Liver (tissue), 3 donors: ENCODE measurements at regions not wholly inside any gene's neighbourhood (a gene's known extent, or its start where the extent isn't known, plus 50 kb on each side); places are given as distances from the start of the nearest gene placed in this dataset.

Experiments
- EGR1 ChIP-seq, 2 donors: IDR thresholded peaks; 2 replicates each; pipeline ENCODE4 v1.6.1; 2016 to 2018; ENCODE audit warnings: antibody characterized with exemption in 2 of 2, low read depth in 2 of 2
- GABPA ChIP-seq, 2 donors: IDR thresholded peaks in 1 of 2; conservative IDR thresholded peaks in 1 of 2; 2 replicates each; pipeline ENCODE4 v1.6.1; 2016; ENCODE audit warnings: antibody characterized with exemption in 2 of 2, mild to moderate bottlenecking in 1 of 2, moderate library complexity in 1 of 2
- RAD21 ChIP-seq, 2 donors: IDR thresholded peaks; 2 replicates each; pipeline ENCODE4 v1.6.1; 2016; ENCODE audit warnings: antibody characterized with exemption in 2 of 2, mild to moderate bottlenecking in 2 of 2
- RXRA ChIP-seq, 2 donors: IDR thresholded peaks; 2 replicates each; pipeline ENCODE4 v1.6.1; 2017 to 2018; ENCODE audit warnings: antibody characterized with exemption in 2 of 2, mild to moderate bottlenecking in 1 of 2
- SP1 ChIP-seq: IDR thresholded peaks from 2 replicates; pipeline ENCODE4 v1.6.1; 2018; ENCODE audit warnings: antibody characterized with exemption, mild to moderate bottlenecking
- TAF1 ChIP-seq: conservative IDR thresholded peaks from 2 replicates; pipeline ENCODE4 v1.6.1; 2016; ENCODE audit warnings: antibody characterized with exemption, mild to moderate bottlenecking
- YY1 ChIP-seq: IDR thresholded peaks from 2 replicates; pipeline ENCODE4 v1.6.1; 2016; ENCODE audit warnings: antibody characterized with exemption, mild to moderate bottlenecking
- TF ChIP-seq, protein P1 (sequence below): fragments of 150-350 bp; IDR thresholded peaks from 2 replicates; pipeline ENCODE4 v1.5.1; 2017; ENCODE audit warnings: improper control_type of control experiment, low read depth, low read length; ENCODE audit not compliant: missing input control
- TF ChIP-seq, protein P2 (sequence below): IDR thresholded peaks from 2 replicates; pipeline ENCODE4 v1.6.1; 2016; ENCODE audit warnings: antibody characterized with exemption
- TF ChIP-seq, protein P3 (sequence below): IDR thresholded peaks from 2 replicates; pipeline ENCODE4 v1.6.1; 2016; ENCODE audit warnings: antibody characterized with exemption
- TF ChIP-seq, protein P4 (sequence below): IDR thresholded peaks from 2 replicates; pipeline ENCODE4 v1.6.1; 2016; ENCODE audit warnings: antibody characterized with exemption, mild to moderate bottlenecking
- donor health status: healthy.
- donor health status: healthy.

DNA sequence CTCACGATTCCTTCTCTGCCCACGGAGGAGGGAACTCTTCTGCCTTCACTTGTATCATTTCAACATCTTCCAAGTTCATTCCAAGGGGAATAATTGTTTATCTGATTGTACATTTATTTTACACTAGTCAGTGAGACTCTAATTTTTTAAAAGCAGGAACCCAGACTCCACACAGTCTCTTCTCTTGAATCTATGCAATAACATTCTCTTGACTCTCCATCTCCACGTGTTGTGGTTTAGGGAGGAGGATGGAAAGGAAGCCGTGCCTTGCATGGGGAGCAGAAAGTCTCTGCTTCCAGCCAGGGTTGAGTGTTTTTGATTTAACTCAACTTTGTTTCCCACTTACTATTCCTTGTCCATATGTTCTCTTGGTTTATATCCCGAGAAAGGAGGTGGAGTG is 131.1 kb upstream of the RIOK3 start:
- TF ChIP-seq, protein P1, sequence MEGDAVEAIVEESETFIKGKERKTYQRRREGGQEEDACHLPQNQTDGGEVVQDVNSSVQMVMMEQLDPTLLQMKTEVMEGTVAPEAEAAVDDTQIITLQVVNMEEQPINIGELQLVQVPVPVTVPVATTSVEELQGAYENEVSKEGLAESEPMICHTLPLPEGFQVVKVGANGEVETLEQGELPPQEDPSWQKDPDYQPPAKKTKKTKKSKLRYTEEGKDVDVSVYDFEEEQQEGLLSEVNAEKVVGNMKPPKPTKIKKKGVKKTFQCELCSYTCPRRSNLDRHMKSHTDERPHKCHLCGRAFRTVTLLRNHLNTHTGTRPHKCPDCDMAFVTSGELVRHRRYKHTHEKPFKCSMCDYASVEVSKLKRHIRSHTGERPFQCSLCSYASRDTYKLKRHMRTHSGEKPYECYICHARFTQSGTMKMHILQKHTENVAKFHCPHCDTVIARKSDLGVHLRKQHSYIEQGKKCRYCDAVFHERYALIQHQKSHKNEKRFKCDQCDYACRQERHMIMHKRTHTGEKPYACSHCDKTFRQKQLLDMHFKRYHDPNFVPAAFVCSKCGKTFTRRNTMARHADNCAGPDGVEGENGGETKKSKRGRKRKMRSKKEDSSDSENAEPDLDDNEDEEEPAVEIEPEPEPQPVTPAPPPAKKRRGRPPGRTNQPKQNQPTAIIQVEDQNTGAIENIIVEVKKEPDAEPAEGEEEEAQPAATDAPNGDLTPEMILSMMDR = no peak
- TF ChIP-seq RAD21 (IDR thresholded peaks at IDR 0.05) (no peak), TAF1 (no peak), GABPA (IDR thresholded peaks at IDR 0.05 in 1 of 2, conservative IDR thresholded peaks at IDR 0.05 in 1 of 2) (no peak), SP1 (no peak), YY1 (no peak), RXRA (IDR thresholded peaks at IDR 0.05) (no peak), EGR1 (IDR thresholded peaks at IDR 0.05; ENCODE audit: low read depth in 2 of 2) (no peak)
- TF ChIP-seq, protein P2, sequence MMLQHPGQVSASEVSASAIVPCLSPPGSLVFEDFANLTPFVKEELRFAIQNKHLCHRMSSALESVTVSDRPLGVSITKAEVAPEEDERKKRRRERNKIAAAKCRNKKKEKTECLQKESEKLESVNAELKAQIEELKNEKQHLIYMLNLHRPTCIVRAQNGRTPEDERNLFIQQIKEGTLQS = no peak
- TF ChIP-seq, protein P3, sequence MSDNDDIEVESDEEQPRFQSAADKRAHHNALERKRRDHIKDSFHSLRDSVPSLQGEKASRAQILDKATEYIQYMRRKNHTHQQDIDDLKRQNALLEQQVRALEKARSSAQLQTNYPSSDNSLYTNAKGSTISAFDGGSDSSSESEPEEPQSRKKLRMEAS = no peak
- TF ChIP-seq, protein P4, sequence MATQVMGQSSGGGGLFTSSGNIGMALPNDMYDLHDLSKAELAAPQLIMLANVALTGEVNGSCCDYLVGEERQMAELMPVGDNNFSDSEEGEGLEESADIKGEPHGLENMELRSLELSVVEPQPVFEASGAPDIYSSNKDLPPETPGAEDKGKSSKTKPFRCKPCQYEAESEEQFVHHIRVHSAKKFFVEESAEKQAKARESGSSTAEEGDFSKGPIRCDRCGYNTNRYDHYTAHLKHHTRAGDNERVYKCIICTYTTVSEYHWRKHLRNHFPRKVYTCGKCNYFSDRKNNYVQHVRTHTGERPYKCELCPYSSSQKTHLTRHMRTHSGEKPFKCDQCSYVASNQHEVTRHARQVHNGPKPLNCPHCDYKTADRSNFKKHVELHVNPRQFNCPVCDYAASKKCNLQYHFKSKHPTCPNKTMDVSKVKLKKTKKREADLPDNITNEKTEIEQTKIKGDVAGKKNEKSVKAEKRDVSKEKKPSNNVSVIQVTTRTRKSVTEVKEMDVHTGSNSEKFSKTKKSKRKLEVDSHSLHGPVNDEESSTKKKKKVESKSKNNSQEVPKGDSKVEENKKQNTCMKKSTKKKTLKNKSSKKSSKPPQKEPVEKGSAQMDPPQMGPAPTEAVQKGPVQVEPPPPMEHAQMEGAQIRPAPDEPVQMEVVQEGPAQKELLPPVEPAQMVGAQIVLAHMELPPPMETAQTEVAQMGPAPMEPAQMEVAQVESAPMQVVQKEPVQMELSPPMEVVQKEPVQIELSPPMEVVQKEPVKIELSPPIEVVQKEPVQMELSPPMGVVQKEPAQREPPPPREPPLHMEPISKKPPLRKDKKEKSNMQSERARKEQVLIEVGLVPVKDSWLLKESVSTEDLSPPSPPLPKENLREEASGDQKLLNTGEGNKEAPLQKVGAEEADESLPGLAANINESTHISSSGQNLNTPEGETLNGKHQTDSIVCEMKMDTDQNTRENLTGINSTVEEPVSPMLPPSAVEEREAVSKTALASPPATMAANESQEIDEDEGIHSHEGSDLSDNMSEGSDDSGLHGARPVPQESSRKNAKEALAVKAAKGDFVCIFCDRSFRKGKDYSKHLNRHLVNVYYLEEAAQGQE = no peak
